H9 (cell line): ENCODE measurements at regions not wholly inside any gene's neighbourhood (a gene's known extent, or its start where the extent isn't known, plus 50 kb on each side); places are given as distances from the start of the nearest gene placed in this dataset.

ENCODE experiments used
- DNase-seq: peaks from one replicate; pipeline ENCODE4 v3.0.0-alpha.2; 2017
- H2AFZ ChIP-seq: one replicate; pipeline ENCODE4 v1.6.1; 2013; ENCODE audit warnings: mild to moderate bottlenecking, low read length, control low read depth, moderate library complexity
- H2AK5ac ChIP-seq: 2 replicates; pipeline ENCODE4 v1.6.1; 2013; ENCODE audit warnings: low read length, control low read depth, mixed read lengths; ENCODE audit not compliant: insufficient read length
- H2BK120ac ChIP-seq: one replicate; pipeline ENCODE4 v1.6.1; 2013; ENCODE audit warnings: low read depth, mild to moderate bottlenecking, low read length, control low read depth, inconsistent platforms; ENCODE audit not compliant: poor library complexity, severe bottlenecking
- H2BK12ac ChIP-seq: 2 replicates; pipeline ENCODE4 v1.6.1; 2013; ENCODE audit warnings: low read length, control low read depth, mixed read lengths, low read depth; ENCODE audit not compliant: insufficient read length
- H2BK15ac ChIP-seq: 2 replicates; pipeline ENCODE4 v1.6.1; 2013; ENCODE audit warnings: low read depth, low read length, control low read depth
- H2BK20ac ChIP-seq: one replicate; pipeline ENCODE4 v1.6.1; 2013; ENCODE audit warnings: low read depth, mild to moderate bottlenecking, low read length, control low read depth, inconsistent platforms; ENCODE audit not compliant: poor library complexity, severe bottlenecking
- H2BK5ac ChIP-seq: 2 replicates; pipeline ENCODE4 v1.6.1; 2013; ENCODE audit warnings: low read length, control low read depth, mixed read lengths; ENCODE audit not compliant: insufficient read length
- H3K14ac ChIP-seq: 2 replicates; pipeline ENCODE4 v1.6.1; 2013; ENCODE audit warnings: low read length, control low read depth; ENCODE audit not compliant: insufficient read depth
- H3K18ac ChIP-seq: 2 replicates; pipeline ENCODE4 v1.6.1; 2013; ENCODE audit warnings: low read depth, mild to moderate bottlenecking, mixed read lengths, low read length, control low read depth; ENCODE audit not compliant: insufficient read length
- H3K23ac ChIP-seq: 2 replicates; pipeline ENCODE4 v1.6.1; 2013; ENCODE audit warnings: low read length, control low read depth, mixed read lengths, low read depth; ENCODE audit not compliant: insufficient read length
- H3K23me2 ChIP-seq: 2 replicates; pipeline ENCODE4 v1.6.1; 2013; ENCODE audit warnings: low read depth, mild to moderate bottlenecking, mixed read lengths, low read length, control low read depth; ENCODE audit not compliant: insufficient read length, poor library complexity, severe bottlenecking
- H3K27ac ChIP-seq: 2 replicates; pipeline ENCODE4 v1.5.1; 2013; ENCODE audit warnings: low read length, control low read depth, mixed read lengths, low read depth; ENCODE audit not compliant: insufficient read length
- H3K27me3 ChIP-seq: 2 replicates; pipeline ENCODE4 v1.6.1; 2013; ENCODE audit warnings: low read length, control low read depth, inconsistent platforms; ENCODE audit not compliant: insufficient read depth
- H3K4ac ChIP-seq: 2 replicates; pipeline ENCODE4 v1.6.1; 2013; ENCODE audit warnings: low read depth, mild to moderate bottlenecking, control low read depth, inconsistent platforms, low read length, moderate library complexity
- H3K4me1 ChIP-seq: 2 replicates; pipeline ENCODE4 v1.6.1; 2013; ENCODE audit warnings: low read length, control low read depth, inconsistent platforms; ENCODE audit not compliant: insufficient read depth
- H3K4me2 ChIP-seq: 2 replicates; pipeline ENCODE4 v1.6.1; 2013; ENCODE audit warnings: low read length, control low read depth, mixed read lengths; ENCODE audit not compliant: insufficient read length, insufficient read depth
- H3K56ac ChIP-seq: 2 replicates; pipeline ENCODE4 v1.6.1; 2013; ENCODE audit warnings: low read depth, mild to moderate bottlenecking, mixed read lengths, low read length, control low read depth; ENCODE audit not compliant: insufficient read length
- H3K79me1 ChIP-seq: 2 replicates; pipeline ENCODE4 v1.6.1; 2013; ENCODE audit warnings: low read depth, mild to moderate bottlenecking, moderate library complexity, low read length, control low read depth, inconsistent platforms; ENCODE audit not compliant: insufficient read depth, poor library complexity, severe bottlenecking
- H3K79me2 ChIP-seq: 2 replicates; pipeline ENCODE4 v1.6.1; 2013; ENCODE audit warnings: low read length, control low read depth, inconsistent platforms; ENCODE audit not compliant: insufficient read depth
- H3K9ac ChIP-seq: 2 replicates; pipeline ENCODE4 v1.6.1; 2013; ENCODE audit warnings: low read length, control low read depth, mixed read lengths; ENCODE audit not compliant: insufficient read length; ENCODE audit errors: extremely low read depth
- H3K9me3 ChIP-seq: one replicate; pipeline ENCODE4 v1.6.1; 2013; ENCODE audit warnings: low read depth, low read length, inconsistent platforms; ENCODE audit not compliant: control insufficient read depth
- H3T11ph ChIP-seq: one replicate; pipeline ENCODE4 v1.6.1; 2013; ENCODE audit warnings: mild to moderate bottlenecking, low read length, control low read depth, inconsistent platforms
- H4K20me1 ChIP-seq: one replicate; pipeline ENCODE4 v1.6.1; 2013; ENCODE audit not compliant: control insufficient read depth, insufficient read length, insufficient read depth
- H4K5ac ChIP-seq: 2 replicates; pipeline ENCODE4 v1.6.1; 2013; ENCODE audit warnings: low read depth, mild to moderate bottlenecking, mixed read lengths, low read length, control low read depth; ENCODE audit not compliant: insufficient read length
- H4K8ac ChIP-seq: replicated peaks from 2 replicates; pipeline ENCODE4 v1.6.1; 2013; ENCODE audit warnings: low read length, control low read depth, mixed read lengths, low read depth; ENCODE audit not compliant: insufficient read length
- H4K91ac ChIP-seq: 2 replicates; pipeline ENCODE4 v1.6.1; 2013; ENCODE audit warnings: low read depth, mild to moderate bottlenecking, moderate library complexity, mixed read lengths, low read length, control low read depth; ENCODE audit not compliant: insufficient read length
- H3K27ac Mint-ChIP-seq, 3 experiments: 2 replicates in 2 of 3; 3 replicates in 1 of 3; pipeline ENCODE4 v1.8.0; 2020 to 2021; ENCODE audit warnings: mixed read lengths in 3 of 3, mild to moderate bottlenecking in 1 of 3, moderate library complexity in 1 of 3
- H3K27me3 Mint-ChIP-seq: 2 replicates; pipeline ENCODE4 v1.8.0; 2021; ENCODE audit warnings: low read depth, mild to moderate bottlenecking, moderate library complexity, mixed read lengths
- H3K36me3 Mint-ChIP-seq, 3 experiments: 2 replicates in 2 of 3; 3 replicates in 1 of 3; pipeline ENCODE4 v1.8.0; 2020 to 2021; ENCODE audit warnings: low read depth in 3 of 3, mixed read lengths in 3 of 3; ENCODE audit not compliant: insufficient read depth in 1 of 3
- H3K4me1 Mint-ChIP-seq, 2 experiments: 2 replicates each; pipeline ENCODE4 v1.8.0; 2020; ENCODE audit warnings: mixed read lengths in 2 of 2
- H3K4me3 Mint-ChIP-seq, 2 experiments: 2 replicates in 1 of 2; 3 replicates in 1 of 2; pipeline ENCODE4 v1.8.0; 2020 to 2021; ENCODE audit warnings: mild to moderate bottlenecking in 2 of 2, mixed read lengths in 2 of 2, moderate library complexity in 1 of 2
- H3K9me3 Mint-ChIP-seq, 2 experiments: 2 replicates in 1 of 2; 3 replicates in 1 of 2; pipeline ENCODE4 v1.8.0; 2020; ENCODE audit warnings: mild to moderate bottlenecking in 2 of 2, mixed read lengths in 2 of 2, moderate library complexity in 1 of 2
- WGBS: extraction: QIAGEN DNeasy Blood & Tissue Kit; methylation state at CpG from one replicate; pipeline ENCODE4 v1.1.7; 2013; ENCODE audit warnings: missing lambda C conversion rate, low lambda C conversion rate, mixed read lengths; ENCODE audit not compliant: insufficient read length; ENCODE audit errors: extremely low coverage; 5-methylcytosine and 5-hydroxymethylcytosine counted together
- TF ChIP-seq, protein P1 (sequence below): fragments of 200-600 bp; sonication (generic); conservative IDR thresholded peaks from 3 replicates; pipeline ENCODE4 v1.8.0; 2021; ENCODE audit warnings: antibody characterized with exemption, mild to moderate bottlenecking

GRCh38 chr3:153268564-153269279, 106.7 kb downstream of the RAP2B start:
- H3K4me3 Mint-ChIP-seq = no peak overlapping the region
- no peak overlapping the region for H2AFZ ChIP-seq
- no peak overlapping the region for H2BK120ac ChIP-seq
- WGBS = no CpG with 5 or more reads among the region's 51 CpGs
- H3K27ac ChIP-seq = no peak overlapping the region
- H3K18ac ChIP-seq = no peak overlapping the region
- no peak overlapping the region for H3K23ac ChIP-seq
- no peak overlapping the region for H4K91ac ChIP-seq
- no peak for DNase-seq
- peaks cover 0 to 13% (median 3%) of the 10 kb centered on the region in 3 experiments; a peak in 6 of 7 replicates for H3K36me3 Mint-ChIP-seq
- H3K27ac Mint-ChIP-seq = no peak overlapping the region
- no peaks in the 10 kb centered on the region for H3K4me1 Mint-ChIP-seq
- no peak overlapping the region for H3K4me2 ChIP-seq
- no peak overlapping the region for H3K14ac ChIP-seq
- no peak overlapping the region for H3T11ph ChIP-seq
- H3K27me3 Mint-ChIP-seq = no peaks in the 10 kb centered on the region
- H2BK12ac ChIP-seq = no peak overlapping the region
- H3K56ac ChIP-seq = no peak overlapping the region
- no peak overlapping the region for H3K9ac ChIP-seq
- no peak overlapping the region for H3K4ac ChIP-seq
- no peaks in the 10 kb centered on the region for H3K4me1 ChIP-seq
- no peak overlapping the region for H2BK20ac ChIP-seq
- peaks cover 15 to 23% of the 10 kb centered on the region in 2 experiments for H3K9me3 Mint-ChIP-seq
- H2BK5ac ChIP-seq = no peak overlapping the region
- no peaks in the 10 kb centered on the region for H3K79me2 ChIP-seq
- H4K20me1 ChIP-seq = no peaks in the 10 kb centered on the region
- no peak overlapping the region for H4K8ac ChIP-seq
- no peaks in the 10 kb centered on the region for H3K9me3 ChIP-seq
- TF ChIP-seq, protein P1, sequence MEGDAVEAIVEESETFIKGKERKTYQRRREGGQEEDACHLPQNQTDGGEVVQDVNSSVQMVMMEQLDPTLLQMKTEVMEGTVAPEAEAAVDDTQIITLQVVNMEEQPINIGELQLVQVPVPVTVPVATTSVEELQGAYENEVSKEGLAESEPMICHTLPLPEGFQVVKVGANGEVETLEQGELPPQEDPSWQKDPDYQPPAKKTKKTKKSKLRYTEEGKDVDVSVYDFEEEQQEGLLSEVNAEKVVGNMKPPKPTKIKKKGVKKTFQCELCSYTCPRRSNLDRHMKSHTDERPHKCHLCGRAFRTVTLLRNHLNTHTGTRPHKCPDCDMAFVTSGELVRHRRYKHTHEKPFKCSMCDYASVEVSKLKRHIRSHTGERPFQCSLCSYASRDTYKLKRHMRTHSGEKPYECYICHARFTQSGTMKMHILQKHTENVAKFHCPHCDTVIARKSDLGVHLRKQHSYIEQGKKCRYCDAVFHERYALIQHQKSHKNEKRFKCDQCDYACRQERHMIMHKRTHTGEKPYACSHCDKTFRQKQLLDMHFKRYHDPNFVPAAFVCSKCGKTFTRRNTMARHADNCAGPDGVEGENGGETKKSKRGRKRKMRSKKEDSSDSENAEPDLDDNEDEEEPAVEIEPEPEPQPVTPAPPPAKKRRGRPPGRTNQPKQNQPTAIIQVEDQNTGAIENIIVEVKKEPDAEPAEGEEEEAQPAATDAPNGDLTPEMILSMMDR = no peak
- no peak overlapping the region for H2AK5ac ChIP-seq
- no peaks in the 10 kb centered on the region for H3K27me3 ChIP-seq
- H4K5ac ChIP-seq = no peak overlapping the region
- no peaks in the 10 kb centered on the region for H3K79me1 ChIP-seq
- no peak overlapping the region for H2BK15ac ChIP-seq
- H3K23me2 ChIP-seq = no peaks in the 10 kb centered on the region
